ENCODE measurements at regions not wholly inside any gene's neighbourhood (a gene's known extent, or its start where the extent isn't known, plus 50 kb on each side); places are given as distances from the start of the nearest gene placed in this dataset.

DNA sequence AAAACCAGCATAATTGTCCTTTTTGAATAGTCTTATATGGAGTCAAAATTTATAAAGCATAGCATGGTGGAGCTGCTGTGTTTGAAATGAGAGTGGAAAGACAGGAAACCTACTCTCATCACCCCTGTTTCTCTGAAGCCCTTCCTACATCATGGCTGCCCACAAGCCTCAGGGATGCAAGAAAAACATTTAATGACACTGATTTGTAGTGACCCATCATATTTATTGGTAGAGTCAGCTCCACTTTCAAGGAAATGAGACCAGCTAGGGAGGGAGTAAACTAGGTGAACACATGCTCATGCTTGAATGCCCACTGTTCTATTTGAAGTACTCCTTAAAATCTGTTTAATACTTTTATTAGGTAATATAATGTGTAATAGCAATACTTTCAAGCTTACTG, 494.3 kb upstream of the KCNMB2 start:
- TF ChIP-seq, protein P1, sequence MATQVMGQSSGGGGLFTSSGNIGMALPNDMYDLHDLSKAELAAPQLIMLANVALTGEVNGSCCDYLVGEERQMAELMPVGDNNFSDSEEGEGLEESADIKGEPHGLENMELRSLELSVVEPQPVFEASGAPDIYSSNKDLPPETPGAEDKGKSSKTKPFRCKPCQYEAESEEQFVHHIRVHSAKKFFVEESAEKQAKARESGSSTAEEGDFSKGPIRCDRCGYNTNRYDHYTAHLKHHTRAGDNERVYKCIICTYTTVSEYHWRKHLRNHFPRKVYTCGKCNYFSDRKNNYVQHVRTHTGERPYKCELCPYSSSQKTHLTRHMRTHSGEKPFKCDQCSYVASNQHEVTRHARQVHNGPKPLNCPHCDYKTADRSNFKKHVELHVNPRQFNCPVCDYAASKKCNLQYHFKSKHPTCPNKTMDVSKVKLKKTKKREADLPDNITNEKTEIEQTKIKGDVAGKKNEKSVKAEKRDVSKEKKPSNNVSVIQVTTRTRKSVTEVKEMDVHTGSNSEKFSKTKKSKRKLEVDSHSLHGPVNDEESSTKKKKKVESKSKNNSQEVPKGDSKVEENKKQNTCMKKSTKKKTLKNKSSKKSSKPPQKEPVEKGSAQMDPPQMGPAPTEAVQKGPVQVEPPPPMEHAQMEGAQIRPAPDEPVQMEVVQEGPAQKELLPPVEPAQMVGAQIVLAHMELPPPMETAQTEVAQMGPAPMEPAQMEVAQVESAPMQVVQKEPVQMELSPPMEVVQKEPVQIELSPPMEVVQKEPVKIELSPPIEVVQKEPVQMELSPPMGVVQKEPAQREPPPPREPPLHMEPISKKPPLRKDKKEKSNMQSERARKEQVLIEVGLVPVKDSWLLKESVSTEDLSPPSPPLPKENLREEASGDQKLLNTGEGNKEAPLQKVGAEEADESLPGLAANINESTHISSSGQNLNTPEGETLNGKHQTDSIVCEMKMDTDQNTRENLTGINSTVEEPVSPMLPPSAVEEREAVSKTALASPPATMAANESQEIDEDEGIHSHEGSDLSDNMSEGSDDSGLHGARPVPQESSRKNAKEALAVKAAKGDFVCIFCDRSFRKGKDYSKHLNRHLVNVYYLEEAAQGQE (IDR thresholded peaks at IDR 0.05; ENCODE audit: insufficient read depth in 1 of 2, low read depth in 2 of 2, low read length in 2 of 2): no peak
- TF ChIP-seq FOXP2 (optimal IDR thresholded peaks at IDR 0.05; ENCODE audit: borderline replicate concordance, extremely low read depth, extremely low read length, insufficient read depth): no peak
